OCI-LY3 (cell line): ENCODE measurements at regions not wholly inside any gene's neighbourhood (a gene's known extent, or its start where the extent isn't known, plus 50 kb on each side); places are given as distances from the start of the nearest gene placed in this dataset.

Source experiments
- H2AFZ ChIP-seq: fragments of 200-600, 300-600 bp; shearing (Covaris generic); 2 replicates; pipeline ENCODE4 v1.6.0; 2014; ENCODE audit warnings: antibody characterized with exemption, low read depth, low read length
- H3K27ac ChIP-seq: fragments of 200-600, 300-600 bp; sonication (generic); 2 replicates; pipeline ENCODE4 v1.5.1; 2014; ENCODE audit warnings: mild to moderate bottlenecking, low read length, moderate library complexity, mixed read lengths
- H3K27me3 ChIP-seq: fragments of 200-600, 300-600 bp; sonication (generic); 2 replicates; pipeline ENCODE4 v1.6.1; 2014; ENCODE audit warnings: low read depth, low read length, mixed read lengths
- H3K36me3 ChIP-seq: fragments of 200-600, 300-600 bp; sonication (generic); replicated peaks from 2 replicates; pipeline ENCODE3; 2014; ENCODE audit warnings: low read depth, low read length, mixed read lengths
- H3K4me1 ChIP-seq: fragments of 300-600, 200-600 bp; sonication (generic); 2 replicates; pipeline ENCODE4 v1.6.1; 2014; ENCODE audit warnings: low read length, mixed read lengths
- H3K4me2 ChIP-seq: fragments of 200-600, 300-600 bp; sonication (generic); 2 replicates; pipeline ENCODE4 v1.6.1; 2014; ENCODE audit warnings: low read length, mixed read lengths
- H3K4me3 ChIP-seq: fragments of 300-600, 200-600 bp; sonication (generic); 2 replicates; pipeline ENCODE4 v1.5.1; 2014; ENCODE audit warnings: antibody characterized with exemption, mild to moderate bottlenecking, low read length, moderate library complexity
- H3K79me2 ChIP-seq: fragments of 300-600, 200-600 bp; shearing (Covaris generic); 2 replicates; pipeline ENCODE4 v1.6.1; 2014; ENCODE audit warnings: mild to moderate bottlenecking, low read length, mixed read lengths
- H3K9ac ChIP-seq: fragments of 300-600, 200-600 bp; shearing (Covaris generic); 2 replicates; pipeline ENCODE4 v1.6.0; 2014; ENCODE audit warnings: mild to moderate bottlenecking, low read length, moderate library complexity
- H3K9me3 ChIP-seq: fragments of 200-600, 300-600 bp; shearing (Covaris generic); 2 replicates; pipeline ENCODE4 v1.6.1; 2014; ENCODE audit warnings: low read length, mixed read lengths; ENCODE audit not compliant: insufficient read depth
- H4K20me1 ChIP-seq: fragments of 200-600, 300-600 bp; sonication (generic); 2 replicates; pipeline ENCODE4 v1.6.1; 2016; ENCODE audit warnings: low read length, mixed read lengths; ENCODE audit not compliant: insufficient read depth
- EZH2phosphoT487 ChIP-seq: fragments of 200-600 bp; shearing (Covaris generic); IDR thresholded peaks from 2 replicates; pipeline ENCODE4 v1.6.1; 2018; ENCODE audit warnings: antibody characterized with exemption, mixed run types, low read depth
- TF ChIP-seq, protein P1 (sequence below): fragments of 200-600, 300-600 bp; sonication (generic); IDR thresholded peaks from 2 replicates; pipeline ENCODE4 v1.5.1; 2014; ENCODE audit warnings: antibody characterized with exemption, low read length, low read depth

- no peaks in the 10 kb centered on the region for H3K9me3 ChIP-seq
These were observed 97.0 kb upstream of the FERD3L start for GRCh38 chr7:19242246-19242645.

GRCh38 chr7:19239951-19240350, 94.7 kb upstream of the FERD3L start:
- Histone ChIP-seq H4K20me1 (no peaks in the 10 kb centered on the region), H3K9me3 (no peaks in the 10 kb centered on the region), H3K79me2 (no peaks in the 10 kb centered on the region), H3K4me2 (no peak overlapping the region), H3K36me3 (no peaks in the 10 kb centered on the region), H3K4me3 (no peak overlapping the region), H3K9ac (no peak overlapping the region), H3K4me1 (no peaks in the 10 kb centered on the region), H3K27ac (no peak overlapping the region), H2AFZ (no peak overlapping the region), H3K27me3 (no peaks in the 10 kb centered on the region)
- no peak for TF ChIP-seq EZH2phosphoT487
- TF ChIP-seq, protein P1, sequence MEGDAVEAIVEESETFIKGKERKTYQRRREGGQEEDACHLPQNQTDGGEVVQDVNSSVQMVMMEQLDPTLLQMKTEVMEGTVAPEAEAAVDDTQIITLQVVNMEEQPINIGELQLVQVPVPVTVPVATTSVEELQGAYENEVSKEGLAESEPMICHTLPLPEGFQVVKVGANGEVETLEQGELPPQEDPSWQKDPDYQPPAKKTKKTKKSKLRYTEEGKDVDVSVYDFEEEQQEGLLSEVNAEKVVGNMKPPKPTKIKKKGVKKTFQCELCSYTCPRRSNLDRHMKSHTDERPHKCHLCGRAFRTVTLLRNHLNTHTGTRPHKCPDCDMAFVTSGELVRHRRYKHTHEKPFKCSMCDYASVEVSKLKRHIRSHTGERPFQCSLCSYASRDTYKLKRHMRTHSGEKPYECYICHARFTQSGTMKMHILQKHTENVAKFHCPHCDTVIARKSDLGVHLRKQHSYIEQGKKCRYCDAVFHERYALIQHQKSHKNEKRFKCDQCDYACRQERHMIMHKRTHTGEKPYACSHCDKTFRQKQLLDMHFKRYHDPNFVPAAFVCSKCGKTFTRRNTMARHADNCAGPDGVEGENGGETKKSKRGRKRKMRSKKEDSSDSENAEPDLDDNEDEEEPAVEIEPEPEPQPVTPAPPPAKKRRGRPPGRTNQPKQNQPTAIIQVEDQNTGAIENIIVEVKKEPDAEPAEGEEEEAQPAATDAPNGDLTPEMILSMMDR: no peak

More at GRCh38 chr7:19242246-19242645, 97.0 kb upstream of the FERD3L start:
- Histone ChIP-seq H3K9ac (no peak overlapping the region), H3K4me1 (no peaks in the 10 kb centered on the region), H3K36me3 (no peaks in the 10 kb centered on the region), H3K4me3 (no peak overlapping the region), H2AFZ (no peak overlapping the region), H3K27me3 (no peaks in the 10 kb centered on the region), H3K4me2 (no peak overlapping the region), H3K27ac (no peak overlapping the region), H3K79me2 (no peaks in the 10 kb centered on the region), H4K20me1 (no peaks in the 10 kb centered on the region)
- TF ChIP-seq EZH2phosphoT487: no peak
- TF ChIP-seq, protein P1: no peak

DNA sequence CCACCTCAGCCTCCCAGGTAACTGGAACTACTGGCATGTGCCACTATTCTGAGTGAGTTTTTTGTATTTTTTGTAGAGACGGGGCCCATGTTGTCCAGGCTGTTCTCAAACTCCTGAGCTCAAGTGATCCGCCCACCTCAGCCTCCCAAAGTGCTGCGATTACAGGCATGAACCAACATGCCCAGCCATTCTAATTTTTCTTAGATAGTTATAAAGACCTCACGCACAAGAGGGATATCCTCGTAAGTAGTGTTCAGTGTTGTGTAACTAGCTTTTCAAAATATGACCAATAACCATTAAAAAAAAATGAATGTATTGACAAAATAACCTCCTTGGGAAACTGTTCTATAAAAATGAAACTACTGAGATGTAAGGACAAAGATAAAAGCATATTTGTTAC, 90.5 kb upstream of the FERD3L start:
- H2AFZ ChIP-seq: no peak overlapping the region

GRCh38 chr7:19224951-19225350, 79.7 kb upstream of the FERD3L start:
- Histone ChIP-seq H3K79me2 (no peaks in the 10 kb centered on the region), H3K36me3 (no peaks in the 10 kb centered on the region), H3K4me3 (no peak overlapping the region), H3K4me2 (no peak overlapping the region), H3K27me3 (no peaks in the 10 kb centered on the region), H4K20me1 (no peaks in the 10 kb centered on the region), H2AFZ (no peak overlapping the region), H3K9ac (no peak overlapping the region), H3K4me1 (no peaks in the 10 kb centered on the region), H3K27ac (no peak overlapping the region), H3K9me3 (no peaks in the 10 kb centered on the region)
- no peak for TF ChIP-seq EZH2phosphoT487
- TF ChIP-seq, protein P1: no peak

More for the DNA sequence above, 90.5 kb upstream of the FERD3L start:
- H3K79me2 ChIP-seq: no peaks in the 10 kb centered on the region
- H3K9me3 ChIP-seq: no peaks in the 10 kb centered on the region
- H3K4me3 ChIP-seq: no peak overlapping the region
- H4K20me1 ChIP-seq: no peaks in the 10 kb centered on the region
- no peak overlapping the region for H3K9ac ChIP-seq
- TF ChIP-seq, protein P1: no peak
- no peak for TF ChIP-seq EZH2phosphoT487
- H3K4me1 ChIP-seq: no peaks in the 10 kb centered on the region
- H3K27ac ChIP-seq: no peak overlapping the region
- H3K27me3 ChIP-seq: no peaks in the 10 kb centered on the region
- no peak overlapping the region for H3K4me2 ChIP-seq
- H3K36me3 ChIP-seq: no peaks in the 10 kb centered on the region
